ENCODE measurements at regions not wholly inside any gene's neighbourhood (a gene's known extent, or its start where the extent isn't known, plus 50 kb on each side); places are given as distances from the start of the nearest gene placed in this dataset.

GRCh38 chr12:43052441-43052840 is 462.9 kb upstream of the PRICKLE1 start:
- no peak overlapping the region for H3K4me2 ChIP-seq (ENCODE audit: low read length)
- BruUV-seq (replicated peaks), result no TSS peak
- no peaks in the 10 kb centered on the region for H4K20me1 ChIP-seq (ENCODE audit: insufficient read depth)
- ATAC-seq, result no peak
- ChIA-PET RAD21 (ENCODE audit: low non-redundant PET in 1 of 2, low total read pairs in 2 of 2, uncharacterized antibody in 2 of 2, unreplicated experiment in 2 of 2) (no interaction called here), CTCF (no interaction called here), POLR2A (no interaction called here)
- H3K9me3 ChIP-seq (ENCODE audit: control insufficient read depth in 1 of 2, insufficient read depth in 1 of 2, low read depth in 1 of 2, low read length in 2 of 2), result no peaks in the 10 kb centered on the region
- H3K9me2 ChIP-seq (ENCODE audit: insufficient read depth), result no peaks in the 10 kb centered on the region
- no peak overlapping the region for H3K4me3 ChIP-seq (replicated peaks in 1 of 2; ENCODE audit: low read depth in 1 of 2, low read length in 2 of 2)
- no peaks in the 10 kb centered on the region for H3K36me3 ChIP-seq (ENCODE audit: control insufficient read depth in 1 of 2, insufficient read depth in 2 of 2, low read length in 2 of 2)
- intact Hi-C loops (cut with micrococcal nuclease), result no loop called here
- H2AFZ ChIP-seq (ENCODE audit: low read depth, low read length, poor library complexity, severe bottlenecking), result no peak overlapping the region
- no peak overlapping the region for H3K9ac ChIP-seq (ENCODE audit: low read length)
- TF ChIP-seq EGR1 (IDR thresholded peaks at IDR 0.05; ENCODE audit: low read depth) (no peak), ZNF274 (IDR thresholded peaks at IDR 0.05; ENCODE audit: low read depth, low read length) (no peak), POLR2A (IDR thresholded peaks at IDR 0.05; ENCODE audit: borderline replicate concordance, extremely low read depth, insufficient read depth, insufficient read length) (no peak), FOSL1 (IDR thresholded peaks at IDR 0.05; ENCODE audit: low read depth) (no peak), JUND (IDR thresholded peaks at IDR 0.05) (no peak), EZH2 (IDR thresholded peaks at IDR 0.05) (no peak), YY1 (IDR thresholded peaks at IDR 0.05; ENCODE audit: extremely low read depth, insufficient replicate concordance, low read depth, low read length) (no peak), POLR2AphosphoS5 (IDR thresholded peaks at IDR 0.05; ENCODE audit: low read depth, low read length) (no peak), SRF (IDR thresholded peaks at IDR 0.05; ENCODE audit: low read depth) (no peak), CBX3 (IDR thresholded peaks at IDR 0.05; ENCODE audit: low read depth) (no peak)
- H3K27ac ChIP-seq (ENCODE audit: low read depth, low read length), result no peak overlapping the region
- H3K79me2 ChIP-seq (ENCODE audit: insufficient read depth, low read length), result no peaks in the 10 kb centered on the region
- H3K4me1 ChIP-seq (ENCODE audit: control insufficient read depth in 1 of 2, insufficient read depth in 2 of 2, low read length in 2 of 2), result no peaks in the 10 kb centered on the region
- H3K27me3 ChIP-seq (ENCODE audit: insufficient read depth, low read length), result no peaks in the 10 kb centered on the region
- DNase-seq (ENCODE audit: low read depth, low spot score), result no peak

GRCh38 chr12:43044241-43044640 is 454.7 kb upstream of the PRICKLE1 start:
- no peaks in the 10 kb centered on the region for H3K9me3 ChIP-seq (ENCODE audit: control insufficient read depth in 1 of 2, insufficient read depth in 1 of 2, low read depth in 1 of 2, low read length in 2 of 2)
- no TSS peak for BruUV-seq (replicated peaks)
- H3K4me1 ChIP-seq (ENCODE audit: control insufficient read depth in 1 of 2, insufficient read depth in 2 of 2, low read length in 2 of 2), result no peaks in the 10 kb centered on the region
- ATAC-seq (no peak), DNase-seq (ENCODE audit: low read depth, low spot score) (no peak)
- H3K4me3 ChIP-seq (replicated peaks in 1 of 2; ENCODE audit: low read depth in 1 of 2, low read length in 2 of 2), result no peak overlapping the region
- H2AFZ ChIP-seq (ENCODE audit: low read depth, low read length, poor library complexity, severe bottlenecking), result no peak overlapping the region
- no peaks in the 10 kb centered on the region for H3K36me3 ChIP-seq (ENCODE audit: control insufficient read depth in 1 of 2, insufficient read depth in 2 of 2, low read length in 2 of 2)
- no peaks in the 10 kb centered on the region for H3K27me3 ChIP-seq (ENCODE audit: insufficient read depth, low read length)
- H3K4me2 ChIP-seq (ENCODE audit: low read length), result no peak overlapping the region
- ChIA-PET POLR2A (no interaction called here), RAD21 (ENCODE audit: low non-redundant PET in 1 of 2, low total read pairs in 2 of 2, uncharacterized antibody in 2 of 2, unreplicated experiment in 2 of 2) (no interaction called here), CTCF (no interaction called here)
- intact Hi-C loops (cut with micrococcal nuclease), result no loop called here
- no peaks in the 10 kb centered on the region for H3K79me2 ChIP-seq (ENCODE audit: insufficient read depth, low read length)
- no peak overlapping the region for H3K9ac ChIP-seq (ENCODE audit: low read length)
- no peaks in the 10 kb centered on the region for H3K9me2 ChIP-seq (ENCODE audit: insufficient read depth)
- H3K27ac ChIP-seq (ENCODE audit: low read depth, low read length), result no peak overlapping the region
- H4K20me1 ChIP-seq (ENCODE audit: insufficient read depth), result no peaks in the 10 kb centered on the region
- TF ChIP-seq ZFX (IDR thresholded peaks at IDR 0.05) (no peak), POLR2A (IDR thresholded peaks at IDR 0.05; ENCODE audit: borderline replicate concordance, extremely low read depth, insufficient read depth, insufficient read length) (no peak), SP1 (IDR thresholded peaks at IDR 0.05; ENCODE audit: low read depth) (no peak), SRF (IDR thresholded peaks at IDR 0.05; ENCODE audit: low read depth) (no peak), CBX3 (IDR thresholded peaks at IDR 0.05; ENCODE audit: low read depth) (no peak), CEBPB (IDR thresholded peaks at IDR 0.05; ENCODE audit: low read depth) (no peak), TCF7L2 (IDR thresholded peaks at IDR 0.05; ENCODE audit: borderline replicate concordance, extremely low read depth, insufficient read depth, insufficient read length) (no peak), RAD21 (IDR thresholded peaks at IDR 0.05; ENCODE audit: low read depth) (no peak)
- TF ChIP-seq, protein P1, sequence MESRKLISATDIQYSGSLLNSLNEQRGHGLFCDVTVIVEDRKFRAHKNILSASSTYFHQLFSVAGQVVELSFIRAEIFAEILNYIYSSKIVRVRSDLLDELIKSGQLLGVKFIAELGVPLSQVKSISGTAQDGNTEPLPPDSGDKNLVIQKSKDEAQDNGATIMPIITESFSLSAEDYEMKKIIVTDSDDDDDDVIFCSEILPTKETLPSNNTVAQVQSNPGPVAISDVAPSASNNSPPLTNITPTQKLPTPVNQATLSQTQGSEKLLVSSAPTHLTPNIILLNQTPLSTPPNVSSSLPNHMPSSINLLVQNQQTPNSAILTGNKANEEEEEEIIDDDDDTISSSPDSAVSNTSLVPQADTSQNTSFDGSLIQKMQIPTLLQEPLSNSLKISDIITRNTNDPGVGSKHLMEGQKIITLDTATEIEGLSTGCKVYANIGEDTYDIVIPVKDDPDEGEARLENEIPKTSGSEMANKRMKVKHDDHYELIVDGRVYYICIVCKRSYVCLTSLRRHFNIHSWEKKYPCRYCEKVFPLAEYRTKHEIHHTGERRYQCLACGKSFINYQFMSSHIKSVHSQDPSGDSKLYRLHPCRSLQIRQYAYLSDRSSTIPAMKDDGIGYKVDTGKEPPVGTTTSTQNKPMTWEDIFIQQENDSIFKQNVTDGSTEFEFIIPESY (IDR thresholded peaks at IDR 0.05; ENCODE audit: extremely low read depth, insufficient replicate concordance, low read length), result no peak
- TF ChIP-seq, protein P2, sequence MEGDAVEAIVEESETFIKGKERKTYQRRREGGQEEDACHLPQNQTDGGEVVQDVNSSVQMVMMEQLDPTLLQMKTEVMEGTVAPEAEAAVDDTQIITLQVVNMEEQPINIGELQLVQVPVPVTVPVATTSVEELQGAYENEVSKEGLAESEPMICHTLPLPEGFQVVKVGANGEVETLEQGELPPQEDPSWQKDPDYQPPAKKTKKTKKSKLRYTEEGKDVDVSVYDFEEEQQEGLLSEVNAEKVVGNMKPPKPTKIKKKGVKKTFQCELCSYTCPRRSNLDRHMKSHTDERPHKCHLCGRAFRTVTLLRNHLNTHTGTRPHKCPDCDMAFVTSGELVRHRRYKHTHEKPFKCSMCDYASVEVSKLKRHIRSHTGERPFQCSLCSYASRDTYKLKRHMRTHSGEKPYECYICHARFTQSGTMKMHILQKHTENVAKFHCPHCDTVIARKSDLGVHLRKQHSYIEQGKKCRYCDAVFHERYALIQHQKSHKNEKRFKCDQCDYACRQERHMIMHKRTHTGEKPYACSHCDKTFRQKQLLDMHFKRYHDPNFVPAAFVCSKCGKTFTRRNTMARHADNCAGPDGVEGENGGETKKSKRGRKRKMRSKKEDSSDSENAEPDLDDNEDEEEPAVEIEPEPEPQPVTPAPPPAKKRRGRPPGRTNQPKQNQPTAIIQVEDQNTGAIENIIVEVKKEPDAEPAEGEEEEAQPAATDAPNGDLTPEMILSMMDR (IDR thresholded peaks at IDR 0.05 in 2 of 3, conservative IDR thresholded peaks at IDR 0.05 in 1 of 3; ENCODE audit: borderline replicate concordance in 1 of 3, insufficient read depth in 1 of 3, low read depth in 2 of 3, low read length in 2 of 3), result no peak
